ENCODE measurements at regions not wholly inside any gene's neighbourhood (a gene's known extent, or its start where the extent isn't known, plus 50 kb on each side); places are given as distances from the start of the nearest gene placed in this dataset.

DNA sequence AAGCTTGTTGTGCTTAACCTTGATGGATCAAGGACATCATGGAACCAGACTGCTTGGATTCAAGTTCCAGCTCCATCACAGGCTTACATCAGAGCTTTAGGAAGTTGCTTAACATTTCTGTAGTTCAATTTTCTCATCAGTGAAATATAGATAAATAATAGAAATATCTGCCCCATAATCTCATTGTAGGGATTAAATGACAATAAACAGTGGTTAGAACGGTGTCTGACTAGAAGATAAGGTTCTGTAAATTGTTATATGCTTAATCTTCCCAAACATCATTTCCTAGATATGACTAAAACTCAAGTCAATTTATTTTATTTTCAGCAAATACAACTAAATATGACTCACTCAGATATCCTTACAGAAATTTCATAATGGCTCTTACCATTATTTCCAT is 83.5 kb downstream of the SLITRK1 start:
- CTCF ChIA-PET (ENCODE audit: unreplicated experiment), result no interaction called here
- BruUV-seq (replicated peaks), result no TSS peak
- Histone ChIP-seq H3K27ac (ENCODE audit: low read depth, low read length, poor library complexity, severe bottlenecking) (no peak overlapping the region), H3K79me2 (ENCODE audit: insufficient read depth, low read depth, low read length) (no peaks in the 10 kb centered on the region), H3K4me2 (ENCODE audit: low read length) (no peak overlapping the region), H2AFZ (ENCODE audit: low read length) (no peak overlapping the region), H3K4me3 (ENCODE audit: low read depth, low read length, poor library complexity, severe bottlenecking) (no peak overlapping the region), H4K20me1 (ENCODE audit: insufficient read depth, low read length) (no peaks in the 10 kb centered on the region), H3K4me1 (ENCODE audit: insufficient read depth, low read length, poor library complexity, severe bottlenecking) (no peaks in the 10 kb centered on the region), H3K36me3 (ENCODE audit: insufficient read depth, low read length) (no peaks in the 10 kb centered on the region), H3K9me3 (ENCODE audit: low read length) (no peaks in the 10 kb centered on the region), H3K9me2 (ENCODE audit: insufficient read depth, low read length) (no peaks in the 10 kb centered on the region)
- TF ChIP-seq, protein P1, sequence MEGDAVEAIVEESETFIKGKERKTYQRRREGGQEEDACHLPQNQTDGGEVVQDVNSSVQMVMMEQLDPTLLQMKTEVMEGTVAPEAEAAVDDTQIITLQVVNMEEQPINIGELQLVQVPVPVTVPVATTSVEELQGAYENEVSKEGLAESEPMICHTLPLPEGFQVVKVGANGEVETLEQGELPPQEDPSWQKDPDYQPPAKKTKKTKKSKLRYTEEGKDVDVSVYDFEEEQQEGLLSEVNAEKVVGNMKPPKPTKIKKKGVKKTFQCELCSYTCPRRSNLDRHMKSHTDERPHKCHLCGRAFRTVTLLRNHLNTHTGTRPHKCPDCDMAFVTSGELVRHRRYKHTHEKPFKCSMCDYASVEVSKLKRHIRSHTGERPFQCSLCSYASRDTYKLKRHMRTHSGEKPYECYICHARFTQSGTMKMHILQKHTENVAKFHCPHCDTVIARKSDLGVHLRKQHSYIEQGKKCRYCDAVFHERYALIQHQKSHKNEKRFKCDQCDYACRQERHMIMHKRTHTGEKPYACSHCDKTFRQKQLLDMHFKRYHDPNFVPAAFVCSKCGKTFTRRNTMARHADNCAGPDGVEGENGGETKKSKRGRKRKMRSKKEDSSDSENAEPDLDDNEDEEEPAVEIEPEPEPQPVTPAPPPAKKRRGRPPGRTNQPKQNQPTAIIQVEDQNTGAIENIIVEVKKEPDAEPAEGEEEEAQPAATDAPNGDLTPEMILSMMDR (conservative IDR thresholded peaks at IDR 0.05; ENCODE audit: low read length), result no peak
- no peak for TF ChIP-seq EZH2phosphoT487 (IDR thresholded peaks at IDR 0.05; ENCODE audit: borderline replicate concordance, low read depth, low read length)
- intact Hi-C loops (cut with micrococcal nuclease; ENCODE audit: unreplicated experiment), result no loop called here
- no peak for DNase-seq (ENCODE audit: low spot score)
- POLR2A ChIA-PET, result no interaction called here

DNA sequence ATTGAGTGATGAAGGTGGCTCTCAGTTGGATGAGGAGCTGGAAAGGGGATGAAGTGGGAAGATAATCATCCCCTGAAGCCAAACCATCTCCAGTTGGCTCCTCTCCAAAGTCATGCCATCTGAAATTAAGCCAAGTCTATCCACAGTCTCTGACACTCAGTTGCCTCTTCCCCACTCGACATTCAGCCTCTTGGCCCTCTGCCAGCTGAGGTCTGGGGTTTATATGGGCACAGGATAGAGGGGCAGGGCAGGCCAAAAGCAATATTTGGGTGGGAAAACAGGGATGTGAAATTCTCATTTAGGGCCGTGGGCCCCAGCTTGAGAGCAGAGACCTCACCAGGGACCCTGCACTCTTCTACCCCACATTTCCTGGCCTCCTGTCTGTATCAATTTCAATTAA is 85.9 kb downstream of the SLITRK1 start:
- Histone ChIP-seq H3K4me2 (ENCODE audit: low read length) (no peak overlapping the region), H3K79me2 (ENCODE audit: insufficient read depth, low read depth, low read length) (no peaks in the 10 kb centered on the region), H4K20me1 (ENCODE audit: insufficient read depth, low read length) (no peaks in the 10 kb centered on the region), H3K4me1 (ENCODE audit: insufficient read depth, low read length, poor library complexity, severe bottlenecking) (no peaks in the 10 kb centered on the region), H3K27ac (ENCODE audit: low read depth, low read length, poor library complexity, severe bottlenecking) (no peak overlapping the region), H3K9me3 (ENCODE audit: low read length) (no peaks in the 10 kb centered on the region), H2AFZ (ENCODE audit: low read length) (no peak overlapping the region), H3K36me3 (ENCODE audit: insufficient read depth, low read length) (no peaks in the 10 kb centered on the region), H3K9me2 (ENCODE audit: insufficient read depth, low read length) (no peaks in the 10 kb centered on the region), H3K4me3 (ENCODE audit: low read depth, low read length, poor library complexity, severe bottlenecking) (no peak overlapping the region)
- POLR2A ChIA-PET, result no interaction called here
- CTCF ChIA-PET (ENCODE audit: unreplicated experiment), result no interaction called here
- intact Hi-C loops (cut with micrococcal nuclease; ENCODE audit: unreplicated experiment), result no loop called here
- no peak for DNase-seq (ENCODE audit: low spot score)
- BruUV-seq (replicated peaks), result no TSS peak
- TF ChIP-seq EZH2phosphoT487 (IDR thresholded peaks at IDR 0.05; ENCODE audit: borderline replicate concordance, low read depth, low read length), result no peak
- TF ChIP-seq, protein P1 (conservative IDR thresholded peaks at IDR 0.05; ENCODE audit: low read length), result no peak

- no TSS peak for BruUV-seq (replicated peaks)
- Histone ChIP-seq H3K4me2 (ENCODE audit: low read length) (no peak overlapping the region), H3K36me3 (ENCODE audit: insufficient read depth, low read length) (no peaks in the 10 kb centered on the region), H2AFZ (ENCODE audit: low read length) (no peak overlapping the region), H3K4me1 (ENCODE audit: insufficient read depth, low read length, poor library complexity, severe bottlenecking) (no peaks in the 10 kb centered on the region), H3K9me2 (ENCODE audit: insufficient read depth, low read length) (no peaks in the 10 kb centered on the region), H3K79me2 (ENCODE audit: insufficient read depth, low read depth, low read length) (no peaks in the 10 kb centered on the region), H3K9me3 (ENCODE audit: low read length) (no peaks in the 10 kb centered on the region), H4K20me1 (ENCODE audit: insufficient read depth, low read length) (no peaks in the 10 kb centered on the region), H3K27ac (ENCODE audit: low read depth, low read length, poor library complexity, severe bottlenecking) (no peak overlapping the region), H3K4me3 (ENCODE audit: low read depth, low read length, poor library complexity, severe bottlenecking) (no peak overlapping the region)
- ChIA-PET CTCF (ENCODE audit: unreplicated experiment) (no interaction called here), POLR2A (no interaction called here)
- TF ChIP-seq EZH2phosphoT487 (IDR thresholded peaks at IDR 0.05; ENCODE audit: borderline replicate concordance, low read depth, low read length), result no peak
- TF ChIP-seq, protein P1 (conservative IDR thresholded peaks at IDR 0.05; ENCODE audit: low read length), result no peak
- no peak for DNase-seq (ENCODE audit: low spot score)
- intact Hi-C loops (cut with micrococcal nuclease; ENCODE audit: unreplicated experiment), result no loop called here
Measured at GRCh38 chr13:83794583-83794982, 87.7 kb downstream of the SLITRK1 start.
